ENCODE measurements at regions not wholly inside any gene's neighbourhood (a gene's known extent, or its start where the extent isn't known, plus 50 kb on each side); places are given as distances from the start of the nearest gene placed in this dataset.

DNA sequence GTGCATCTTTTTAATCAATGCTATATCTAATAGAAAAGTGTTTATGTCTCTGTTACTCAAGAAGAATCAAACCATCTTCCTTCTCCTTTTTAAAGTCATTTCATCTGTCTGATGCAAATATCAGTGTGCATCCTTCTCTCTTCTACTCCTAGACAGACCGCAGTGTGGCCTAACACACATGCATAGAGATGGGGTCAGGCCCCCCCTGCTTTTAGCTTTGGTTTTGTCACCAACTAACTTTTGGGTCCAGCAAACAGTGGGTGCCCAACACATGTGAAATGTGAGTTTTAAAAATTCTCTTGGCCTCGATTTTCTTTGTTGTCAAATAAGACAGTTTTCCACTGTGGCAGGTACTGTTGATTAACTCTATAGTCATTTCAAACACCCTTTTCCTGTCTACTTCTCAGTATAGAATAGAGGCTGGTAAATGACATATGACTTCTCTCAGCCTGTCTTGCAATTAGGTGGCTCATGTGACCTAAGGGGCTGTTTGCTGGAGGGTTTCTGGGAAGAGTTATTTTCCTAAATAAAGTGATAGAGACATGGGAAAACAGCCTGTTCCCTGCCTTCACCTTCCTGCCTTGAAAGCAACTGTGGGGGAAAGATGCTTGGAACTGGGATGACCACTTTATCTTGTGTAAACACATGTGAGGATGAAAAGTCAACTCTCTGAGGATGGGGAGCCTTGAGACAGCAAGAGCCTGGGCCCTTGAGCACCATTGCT, 65.7 kb upstream of the DARS1 start:
- Histone ChIP-seq H3K4me3 (no peak overlapping the region), H3K36me3 (no peaks in the 10 kb centered on the region), H3K27ac (no peak overlapping the region), H3K27me3 (ENCODE audit: low read depth) (no peaks in the 10 kb centered on the region), H3K4me1 (no peaks in the 10 kb centered on the region), H3K9me3 (no peaks in the 10 kb centered on the region)
- intact Hi-C loops (cut with DNase I): no loop called here
- TF ChIP-seq, protein P1, sequence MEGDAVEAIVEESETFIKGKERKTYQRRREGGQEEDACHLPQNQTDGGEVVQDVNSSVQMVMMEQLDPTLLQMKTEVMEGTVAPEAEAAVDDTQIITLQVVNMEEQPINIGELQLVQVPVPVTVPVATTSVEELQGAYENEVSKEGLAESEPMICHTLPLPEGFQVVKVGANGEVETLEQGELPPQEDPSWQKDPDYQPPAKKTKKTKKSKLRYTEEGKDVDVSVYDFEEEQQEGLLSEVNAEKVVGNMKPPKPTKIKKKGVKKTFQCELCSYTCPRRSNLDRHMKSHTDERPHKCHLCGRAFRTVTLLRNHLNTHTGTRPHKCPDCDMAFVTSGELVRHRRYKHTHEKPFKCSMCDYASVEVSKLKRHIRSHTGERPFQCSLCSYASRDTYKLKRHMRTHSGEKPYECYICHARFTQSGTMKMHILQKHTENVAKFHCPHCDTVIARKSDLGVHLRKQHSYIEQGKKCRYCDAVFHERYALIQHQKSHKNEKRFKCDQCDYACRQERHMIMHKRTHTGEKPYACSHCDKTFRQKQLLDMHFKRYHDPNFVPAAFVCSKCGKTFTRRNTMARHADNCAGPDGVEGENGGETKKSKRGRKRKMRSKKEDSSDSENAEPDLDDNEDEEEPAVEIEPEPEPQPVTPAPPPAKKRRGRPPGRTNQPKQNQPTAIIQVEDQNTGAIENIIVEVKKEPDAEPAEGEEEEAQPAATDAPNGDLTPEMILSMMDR (IDR thresholded peaks at IDR 0.05): no peak
- ATAC-seq (no peak), DNase-seq (no peak)

DNA sequence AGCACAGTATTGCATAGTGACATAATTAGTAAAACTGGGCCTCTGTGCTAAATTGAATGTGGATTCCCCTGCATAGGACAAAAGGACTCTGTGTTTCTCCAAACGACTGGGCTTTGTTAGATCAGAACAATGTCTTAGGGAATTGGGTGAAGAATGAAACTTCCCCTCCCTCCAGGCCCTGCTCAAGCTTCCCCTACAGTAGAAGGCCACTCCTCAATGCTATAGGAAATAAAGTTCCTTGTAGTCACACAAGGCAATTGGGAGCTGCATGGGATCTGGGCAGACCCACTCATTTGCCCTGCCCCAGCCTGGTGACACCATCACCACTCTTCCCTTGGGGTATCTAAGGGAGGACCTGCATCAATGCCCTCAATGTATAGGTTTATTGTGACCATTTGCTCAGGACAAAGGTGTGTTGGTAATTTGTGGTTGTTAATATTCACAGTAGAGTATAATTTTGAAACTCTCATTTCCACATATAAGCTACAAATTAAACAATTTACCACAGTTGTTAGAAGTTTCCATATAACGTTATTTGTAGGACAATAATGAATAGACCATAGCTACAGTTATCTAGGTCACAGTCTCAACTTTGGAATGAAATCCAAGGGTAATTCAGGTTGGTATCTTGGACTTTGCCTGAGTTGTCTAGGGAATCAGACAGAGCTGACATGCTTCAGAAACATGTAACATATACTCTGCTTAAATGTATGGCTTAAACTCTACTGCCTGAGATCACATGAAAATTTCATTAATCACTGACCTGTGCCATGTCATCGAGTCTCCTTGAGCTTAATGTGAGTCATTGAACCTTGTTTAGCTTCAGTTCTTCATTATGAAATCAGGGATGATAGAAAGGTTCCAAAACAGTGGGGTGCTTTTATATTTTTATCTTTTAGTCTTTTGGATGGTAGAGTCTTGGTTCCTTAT, 64.8 kb upstream of the DARS1 start:
- no peaks in the 10 kb centered on the region for H3K4me1 ChIP-seq
- no peaks in the 10 kb centered on the region for H3K27me3 ChIP-seq (ENCODE audit: low read depth)
- ATAC-seq (no peak), DNase-seq (no peak)
- no peak overlapping the region for H3K27ac ChIP-seq
- H3K4me3 ChIP-seq: no peak overlapping the region
- no peaks in the 10 kb centered on the region for H3K9me3 ChIP-seq
- TF ChIP-seq, protein P1 (IDR thresholded peaks at IDR 0.05): no peak
- H3K36me3 ChIP-seq: no peaks in the 10 kb centered on the region
- intact Hi-C loops (cut with DNase I): no loop called here

DNA sequence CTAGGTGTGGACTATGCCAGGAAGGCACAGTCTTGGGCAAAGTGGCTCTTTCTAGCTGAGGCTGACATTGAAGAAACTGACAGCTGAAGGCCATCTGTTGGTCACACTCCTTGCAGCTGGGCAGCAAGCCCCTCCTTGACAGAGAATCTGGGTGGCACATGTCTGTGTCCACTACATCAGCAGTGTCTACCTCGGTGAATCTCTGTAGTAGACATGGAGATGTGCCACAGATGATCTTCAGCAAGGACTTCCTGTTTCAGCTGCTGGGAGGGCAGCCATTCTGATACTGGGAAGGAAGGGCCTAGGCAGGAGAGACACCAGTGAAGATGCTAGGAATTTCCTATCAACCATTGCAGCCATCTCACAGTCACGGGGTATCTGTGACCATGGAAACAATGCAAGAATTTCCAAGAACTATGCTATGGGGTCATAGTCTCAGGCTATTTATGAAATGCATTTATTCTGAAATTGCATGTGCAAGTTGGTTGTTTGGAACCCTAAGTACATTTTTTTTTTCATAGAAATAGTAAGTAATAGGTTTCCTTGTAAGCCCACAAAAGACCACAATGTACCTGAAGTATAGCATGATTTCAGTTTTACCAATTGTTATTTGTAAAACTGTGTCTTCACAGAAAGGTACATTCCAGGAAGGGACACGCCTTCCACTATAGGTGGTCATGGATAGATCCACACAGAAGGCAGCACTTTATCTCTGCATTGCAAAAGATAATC, 63.8 kb upstream of the DARS1 start:
- Histone ChIP-seq H3K36me3 (no peaks in the 10 kb centered on the region), H3K27ac (no peak overlapping the region), H3K4me1 (no peaks in the 10 kb centered on the region), H3K27me3 (ENCODE audit: low read depth) (no peaks in the 10 kb centered on the region), H3K9me3 (no peaks in the 10 kb centered on the region), H3K4me3 (no peak overlapping the region)
- no peak for DNase-seq
- ATAC-seq: peak in 1 of 2 donors; percentile 26
- TF ChIP-seq, protein P1 (IDR thresholded peaks at IDR 0.05): no peak
- intact Hi-C loops (cut with DNase I): no loop called here

DNA sequence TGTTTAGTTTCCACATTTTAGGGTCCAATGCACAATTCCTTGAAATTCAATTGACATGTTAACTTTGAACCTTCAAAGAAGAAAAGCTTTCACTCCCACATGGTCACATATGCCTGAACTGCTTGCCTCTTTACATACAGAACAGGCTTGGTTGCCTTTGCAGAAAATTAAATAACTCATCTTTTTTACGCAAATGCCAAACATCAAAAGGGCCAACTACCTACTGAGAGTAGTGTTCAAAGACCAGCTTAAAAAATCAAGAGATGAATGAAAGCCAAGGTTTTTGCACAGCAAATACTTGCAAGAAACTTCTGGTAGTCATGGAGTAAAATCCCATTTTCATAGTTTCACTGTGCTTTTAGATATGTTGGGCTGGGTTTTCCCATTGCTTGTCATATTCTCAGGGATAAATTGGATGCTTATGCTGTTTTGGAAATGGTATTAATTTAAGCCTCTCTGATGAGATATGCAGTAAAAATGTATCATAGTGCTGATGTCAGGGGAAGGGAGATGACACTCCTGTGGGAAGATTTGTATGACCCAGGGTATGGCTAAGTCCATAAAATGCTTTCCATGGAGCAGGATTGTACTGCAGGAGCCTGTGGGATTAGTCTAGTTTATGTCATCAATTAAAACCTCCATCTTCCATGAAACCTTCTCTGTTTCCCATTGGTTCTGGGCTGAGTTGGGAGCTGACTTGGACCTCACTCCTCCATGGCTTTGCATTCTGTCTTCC, 60.6 kb upstream of the DARS1 start:
- H3K4me1 ChIP-seq: no peaks in the 10 kb centered on the region
- no peaks in the 10 kb centered on the region for H3K36me3 ChIP-seq
- TF ChIP-seq, protein P1 (IDR thresholded peaks at IDR 0.05): no peak
- no peaks in the 10 kb centered on the region for H3K27me3 ChIP-seq (ENCODE audit: low read depth)
- no peak overlapping the region for H3K4me3 ChIP-seq
- H3K9me3 ChIP-seq: no peaks in the 10 kb centered on the region
- DNase-seq (no peak), ATAC-seq (no peak)
- intact Hi-C loops (cut with DNase I): no loop called here
- no peak overlapping the region for H3K27ac ChIP-seq

DNA sequence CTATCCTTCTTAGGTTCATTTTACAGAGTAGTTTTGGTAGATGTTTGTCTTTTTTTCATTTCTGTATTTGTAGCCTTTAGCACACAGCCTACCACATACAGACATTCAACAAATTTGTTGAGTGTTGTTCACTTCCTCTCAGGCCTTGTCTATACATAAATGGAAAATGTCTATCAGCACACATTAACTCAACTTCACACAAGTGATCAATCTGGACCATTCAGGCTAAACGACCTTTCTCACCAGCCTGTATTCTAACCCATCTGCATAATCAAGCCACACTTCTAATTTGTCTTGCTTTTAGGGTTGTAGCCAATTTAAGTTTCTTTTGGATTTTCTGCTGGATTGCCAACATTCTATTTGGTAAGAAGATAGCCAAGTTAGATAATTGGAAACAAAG, 59.9 kb upstream of the DARS1 start:
- no peak overlapping the region for H3K27ac ChIP-seq
- DNase-seq (no peak), ATAC-seq (no peak)
- no peak overlapping the region for H3K4me3 ChIP-seq
- no peaks in the 10 kb centered on the region for H3K4me1 ChIP-seq
- H3K36me3 ChIP-seq: no peaks in the 10 kb centered on the region
- TF ChIP-seq, protein P1 (IDR thresholded peaks at IDR 0.05): no peak
- intact Hi-C loops (cut with DNase I): no loop called here
- no peaks in the 10 kb centered on the region for H3K9me3 ChIP-seq
- H3K27me3 ChIP-seq (ENCODE audit: low read depth): no peaks in the 10 kb centered on the region
